ENCODE measurements at regions not wholly inside any gene's neighbourhood (a gene's known extent, or its start where the extent isn't known, plus 50 kb on each side); places are given as distances from the start of the nearest gene placed in this dataset.

- Histone ChIP-seq H3K9me3 (no peaks in the 10 kb centered on the region), H3K27ac (no peak overlapping the region), H3K4me1 (no peaks in the 10 kb centered on the region), H3K27me3 (no peaks in the 10 kb centered on the region), H3K9ac (ENCODE audit: low read depth in 2 of 2, low read length in 2 of 2) (no peak overlapping the region), H3K4me3 (no peak overlapping the region), H3K36me3 (no peaks in the 10 kb centered on the region)
- DNase-seq: no peak
- TF ChIP-seq, protein P1, sequence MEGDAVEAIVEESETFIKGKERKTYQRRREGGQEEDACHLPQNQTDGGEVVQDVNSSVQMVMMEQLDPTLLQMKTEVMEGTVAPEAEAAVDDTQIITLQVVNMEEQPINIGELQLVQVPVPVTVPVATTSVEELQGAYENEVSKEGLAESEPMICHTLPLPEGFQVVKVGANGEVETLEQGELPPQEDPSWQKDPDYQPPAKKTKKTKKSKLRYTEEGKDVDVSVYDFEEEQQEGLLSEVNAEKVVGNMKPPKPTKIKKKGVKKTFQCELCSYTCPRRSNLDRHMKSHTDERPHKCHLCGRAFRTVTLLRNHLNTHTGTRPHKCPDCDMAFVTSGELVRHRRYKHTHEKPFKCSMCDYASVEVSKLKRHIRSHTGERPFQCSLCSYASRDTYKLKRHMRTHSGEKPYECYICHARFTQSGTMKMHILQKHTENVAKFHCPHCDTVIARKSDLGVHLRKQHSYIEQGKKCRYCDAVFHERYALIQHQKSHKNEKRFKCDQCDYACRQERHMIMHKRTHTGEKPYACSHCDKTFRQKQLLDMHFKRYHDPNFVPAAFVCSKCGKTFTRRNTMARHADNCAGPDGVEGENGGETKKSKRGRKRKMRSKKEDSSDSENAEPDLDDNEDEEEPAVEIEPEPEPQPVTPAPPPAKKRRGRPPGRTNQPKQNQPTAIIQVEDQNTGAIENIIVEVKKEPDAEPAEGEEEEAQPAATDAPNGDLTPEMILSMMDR (IDR thresholded peaks at IDR 0.05): no peak
- intact Hi-C loops (cut with DNase I): no loop called here
Measured at GRCh38 chr18:64444819-64445218, 295.9 kb upstream of the LINC00305 start.

DNA sequence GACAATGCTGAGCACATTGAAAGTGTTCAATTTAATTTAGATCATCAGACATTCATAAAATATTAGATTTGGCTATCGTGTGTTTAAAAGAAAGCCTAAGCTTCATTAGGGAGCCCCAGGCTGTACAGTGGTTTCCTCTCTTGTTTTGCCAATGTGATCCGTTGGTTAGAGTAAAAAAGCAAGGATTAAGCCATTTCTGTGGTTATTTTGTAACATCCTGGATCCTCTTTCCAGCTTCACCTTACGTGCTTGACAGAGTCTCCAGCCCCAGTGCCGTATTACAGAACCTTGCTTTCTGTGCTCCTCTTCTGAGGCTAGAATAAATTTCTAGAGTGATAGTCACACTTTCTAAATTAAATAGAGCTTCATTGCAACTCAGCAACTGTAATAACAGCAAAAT is 289.3 kb upstream of the LINC00305 start:
- TF ChIP-seq, protein P1 (IDR thresholded peaks at IDR 0.05): no peak
- no peak overlapping the region for H3K4me3 ChIP-seq
- no peak overlapping the region for H3K27ac ChIP-seq
- H3K9ac ChIP-seq (ENCODE audit: low read depth in 2 of 2, low read length in 2 of 2): no peak overlapping the region
- DNase-seq: no peak
- no peaks in the 10 kb centered on the region for H3K9me3 ChIP-seq
- no peaks in the 10 kb centered on the region for H3K4me1 ChIP-seq
- H3K36me3 ChIP-seq: no peaks in the 10 kb centered on the region
- intact Hi-C loops (cut with DNase I): no loop called here
- no peaks in the 10 kb centered on the region for H3K27me3 ChIP-seq

- no peak for DNase-seq
- no peaks in the 10 kb centered on the region for H3K4me1 ChIP-seq
- intact Hi-C loops (cut with DNase I): no loop called here
Measured at GRCh38 chr18:64436111-64436510, 287.2 kb upstream of the LINC00305 start.

GRCh38 chr18:64419156-64419555 is 270.3 kb upstream of the LINC00305 start:
- H3K4me1 ChIP-seq: no peaks in the 10 kb centered on the region
- no peak overlapping the region for H3K9ac ChIP-seq (ENCODE audit: low read depth in 2 of 2, low read length in 2 of 2)
- H3K36me3 ChIP-seq: no peaks in the 10 kb centered on the region
- DNase-seq: no peak
- TF ChIP-seq, protein P1 (IDR thresholded peaks at IDR 0.05): no peak
- no peaks in the 10 kb centered on the region for H3K9me3 ChIP-seq
- no peaks in the 10 kb centered on the region for H3K27me3 ChIP-seq
- no peak overlapping the region for H3K27ac ChIP-seq
- no peak overlapping the region for H3K4me3 ChIP-seq
- intact Hi-C loops (cut with DNase I): no loop called here

More at GRCh38 chr18:64436111-64436510, 287.2 kb upstream of the LINC00305 start:
- Histone ChIP-seq H3K4me3 (no peak overlapping the region), H3K27ac (no peak overlapping the region), H3K27me3 (no peaks in the 10 kb centered on the region), H3K9me3 (no peaks in the 10 kb centered on the region), H3K9ac (ENCODE audit: low read depth in 2 of 2, low read length in 2 of 2) (no peak overlapping the region), H3K36me3 (no peaks in the 10 kb centered on the region)
- TF ChIP-seq, protein P1 (IDR thresholded peaks at IDR 0.05): no peak

- Histone ChIP-seq H3K9me3 (no peaks in the 10 kb centered on the region), H3K27me3 (no peaks in the 10 kb centered on the region), H3K36me3 (no peaks in the 10 kb centered on the region), H3K9ac (ENCODE audit: low read depth in 2 of 2, low read length in 2 of 2) (no peak overlapping the region), H3K27ac (no peak overlapping the region), H3K4me3 (no peak overlapping the region), H3K4me1 (no peaks in the 10 kb centered on the region)
- TF ChIP-seq, protein P1 (IDR thresholded peaks at IDR 0.05): no peak
- intact Hi-C loops (cut with DNase I): no loop called here
- DNase-seq: no peak
Measured at GRCh38 chr18:64416990-64417389, 268.1 kb upstream of the LINC00305 start.

GRCh38 chr18:64415218-64415617 is 266.3 kb upstream of the LINC00305 start:
- TF ChIP-seq, protein P1 (IDR thresholded peaks at IDR 0.05): no peak
- H3K9ac ChIP-seq (ENCODE audit: low read depth in 2 of 2, low read length in 2 of 2): no peak overlapping the region
- no peaks in the 10 kb centered on the region for H3K4me1 ChIP-seq
- H3K9me3 ChIP-seq: no peaks in the 10 kb centered on the region
- H3K4me3 ChIP-seq: no peak overlapping the region
- H3K27me3 ChIP-seq: no peaks in the 10 kb centered on the region
- no peaks in the 10 kb centered on the region for H3K36me3 ChIP-seq
- intact Hi-C loops (cut with DNase I): no loop called here
- DNase-seq: no peak
- no peak overlapping the region for H3K27ac ChIP-seq

Measured in colonic mucosa (tissue), 4 donors.